ENCODE measurements at regions not wholly inside any gene's neighbourhood (a gene's known extent, or its start where the extent isn't known, plus 50 kb on each side); places are given as distances from the start of the nearest gene placed in this dataset.

- no peak for DNase-seq (ENCODE audit: low read depth, low spot score)
Observed at GRCh38 chr6:143621876-143622605, 55.7 kb upstream of the PHACTR2 start.

- no peak for DNase-seq (ENCODE audit: low read depth, low spot score)
Observed at GRCh38 chr6:143621159-143621873, 56.4 kb upstream of the PHACTR2 start.

- DNase-seq (ENCODE audit: low read depth, low spot score) = no peak
Observed at GRCh38 chr6:143620447-143620846, 57.3 kb upstream of the PHACTR2 start.

GRCh38 chr6:143619824-143620401 lies 57.9 kb upstream of the PHACTR2 start:
- no peak for DNase-seq (ENCODE audit: low read depth, low spot score)

DNA sequence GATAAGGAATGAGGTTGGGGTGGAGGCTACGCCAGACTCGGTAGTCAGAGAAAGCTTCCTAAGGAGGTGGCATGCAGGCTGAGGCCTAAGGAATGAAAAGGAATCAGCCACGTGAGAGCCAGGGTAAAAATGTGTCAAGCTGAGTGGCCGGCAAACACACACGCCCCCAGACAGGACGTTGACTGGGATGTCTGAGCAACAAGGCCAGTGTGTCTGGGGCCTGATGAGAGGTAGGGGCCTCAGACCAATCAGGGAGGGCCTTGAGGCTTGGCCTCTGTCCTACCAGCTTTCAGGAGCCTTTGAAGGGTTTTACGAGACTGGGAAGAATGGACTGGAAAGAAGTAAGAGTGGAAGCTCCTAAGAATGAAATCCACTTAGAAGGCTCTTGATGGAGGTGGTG lies 61.0 kb upstream of the PHACTR2 start:
- no peak for DNase-seq (ENCODE audit: low read depth, low spot score)

DNA sequence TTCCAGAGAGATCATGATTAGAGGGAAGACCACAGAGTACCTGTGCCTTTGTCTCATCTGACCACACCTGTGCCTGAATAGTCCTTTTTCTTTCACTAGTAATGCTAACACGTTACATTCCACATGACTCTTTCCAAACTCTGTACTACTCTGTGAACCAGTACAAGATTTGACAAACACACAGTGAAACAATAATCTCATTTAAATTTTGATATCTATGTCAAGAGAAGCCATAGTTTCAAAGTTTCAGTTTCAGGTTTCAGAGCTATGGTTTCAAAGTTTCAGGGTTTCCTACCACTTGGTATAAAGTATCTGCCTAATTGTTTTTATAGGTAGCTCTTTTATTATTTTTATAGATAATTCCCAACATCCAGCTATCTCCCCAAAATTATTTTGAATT lies 62.0 kb upstream of the PHACTR2 start:
- no peak for DNase-seq (ENCODE audit: low read depth, low spot score)

GRCh38 chr6:143614235-143614634 lies 63.5 kb upstream of the PHACTR2 start:
- no peak for DNase-seq (ENCODE audit: low read depth, low spot score)

- no peak for DNase-seq (ENCODE audit: low read depth, low spot score)
Observed at GRCh38 chr6:143613749-143614148, 64.0 kb upstream of the PHACTR2 start.

DNA sequence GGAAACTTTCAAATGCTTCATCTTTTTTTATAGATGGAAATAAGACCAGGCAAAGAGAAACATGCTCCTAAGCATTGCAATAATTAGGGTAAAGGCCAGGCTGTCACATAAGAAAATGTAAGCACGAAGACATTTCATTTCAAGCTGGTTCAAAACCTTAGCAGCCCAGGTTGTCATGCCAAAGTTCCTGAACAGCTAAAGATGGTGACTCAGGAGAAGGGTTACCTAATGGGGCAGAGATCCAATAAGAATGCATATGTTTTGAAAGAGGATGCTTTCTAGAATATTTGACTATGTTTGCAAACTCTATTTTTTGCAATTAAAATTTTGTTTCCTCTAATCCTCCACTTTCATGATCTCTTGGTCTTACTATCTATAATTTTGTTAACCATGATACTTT lies 65.6 kb upstream of the PHACTR2 start:
- DNase-seq (ENCODE audit: low read depth, low spot score) = no peak

DNA sequence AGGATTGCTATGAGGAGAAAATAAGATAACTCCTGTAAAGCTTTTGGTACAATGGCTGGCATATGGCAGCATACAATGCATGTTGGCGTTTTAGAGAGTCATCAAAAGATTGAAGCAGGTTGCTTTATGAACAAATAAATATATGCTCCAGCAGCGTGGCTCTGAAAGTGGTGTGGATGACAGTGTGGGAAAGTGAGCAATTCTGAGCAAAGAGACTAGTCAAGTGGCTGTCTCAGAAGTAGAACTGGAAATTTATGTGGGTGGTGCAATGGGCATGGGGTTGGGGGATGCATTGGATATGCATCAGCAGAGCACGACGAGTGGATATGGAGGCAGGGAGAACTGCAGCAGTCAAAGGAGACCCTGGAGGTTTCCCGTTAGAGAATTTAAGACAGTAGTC lies 66.2 kb upstream of the PHACTR2 start:
- no peak for DNase-seq (ENCODE audit: low read depth, low spot score)

GRCh38 chr6:143609972-143610371 lies 67.8 kb upstream of the PHACTR2 start:
- DNase-seq (ENCODE audit: low read depth, low spot score) = no peak

- no peak for DNase-seq (ENCODE audit: low read depth, low spot score)
Observed at GRCh38 chr6:143609501-143609900, 68.3 kb upstream of the PHACTR2 start.

DNA sequence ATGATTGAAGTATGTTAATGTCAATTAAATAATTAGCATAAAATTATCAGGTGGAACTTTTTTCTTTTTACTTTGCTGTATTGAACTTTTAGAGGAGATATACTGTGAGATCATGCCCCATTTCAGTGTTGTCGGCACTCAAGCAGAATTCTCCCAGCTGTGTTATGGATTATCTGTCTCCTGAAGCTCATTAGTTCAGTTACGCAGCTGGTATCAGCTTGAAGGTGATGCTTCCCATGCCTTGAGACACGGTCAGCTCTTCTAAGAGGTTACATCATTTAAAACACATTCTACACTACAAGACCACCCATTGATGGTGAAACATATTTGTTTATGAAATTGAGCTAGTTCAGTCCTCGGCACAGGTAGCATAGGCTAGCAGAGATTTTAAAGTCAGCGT lies 68.9 kb upstream of the PHACTR2 start:
- no peak for DNase-seq (ENCODE audit: low read depth, low spot score)

- no peak for DNase-seq (ENCODE audit: low read depth, low spot score)
Observed at GRCh38 chr6:143607974-143608373, 69.8 kb upstream of the PHACTR2 start.

GRCh38 chr6:143607168-143607567 lies 70.6 kb upstream of the PHACTR2 start:
- no peak for DNase-seq (ENCODE audit: low read depth, low spot score)

DNA sequence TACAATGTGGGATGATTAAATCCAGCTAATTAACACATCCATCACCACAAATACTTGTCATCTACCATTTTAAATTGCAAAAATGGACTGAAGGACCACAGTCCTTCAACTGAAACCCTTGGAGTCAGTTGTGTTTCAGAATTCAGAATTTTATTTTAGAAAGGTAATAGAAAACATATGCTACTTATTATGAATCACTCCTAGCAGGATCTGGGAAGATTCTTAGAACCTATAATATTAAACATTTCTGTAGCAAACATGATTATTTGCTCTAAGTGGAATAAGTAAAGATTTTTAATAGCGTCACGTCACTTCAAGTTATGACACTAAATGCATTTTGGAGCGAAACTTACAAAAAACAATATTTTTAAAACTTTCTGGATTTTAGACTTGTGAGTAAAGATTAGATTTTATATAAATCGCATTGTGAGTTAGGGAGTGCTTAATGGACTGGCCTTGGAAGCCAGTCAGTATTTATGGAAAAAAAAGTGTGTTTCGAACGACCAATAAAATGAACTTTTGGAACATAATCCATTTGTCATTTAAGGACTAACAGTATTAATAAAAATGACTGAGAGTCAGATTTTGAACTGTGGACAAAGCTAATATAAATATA lies 71.8 kb upstream of the PHACTR2 start:
- no peak for DNase-seq (ENCODE audit: low read depth, low spot score)

GRCh38 chr6:143603455-143603854 lies 74.3 kb upstream of the PHACTR2 start:
- no peak for DNase-seq (ENCODE audit: low read depth, low spot score)

DNA sequence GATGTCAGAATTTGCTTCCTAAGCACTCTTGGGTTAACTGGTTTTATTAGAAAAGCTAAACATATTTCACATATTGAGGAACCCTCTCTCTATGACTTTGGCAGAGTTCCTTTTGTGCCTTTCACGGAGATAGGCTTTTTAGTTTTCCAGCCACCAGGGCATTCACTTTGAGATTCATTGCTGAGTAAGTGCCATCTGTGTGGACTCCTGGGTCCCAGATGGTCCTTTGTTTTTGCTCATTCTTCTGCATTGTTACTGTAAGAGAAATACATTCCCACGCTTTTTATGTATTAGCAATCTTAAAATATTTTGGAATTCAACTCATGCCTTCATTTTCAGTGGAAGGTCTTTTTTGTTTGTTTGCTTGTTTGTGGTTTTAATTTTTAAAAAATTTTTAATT lies 76.3 kb upstream of the PHACTR2 start:
- no peak for DNase-seq (ENCODE audit: low read depth, low spot score)

DNA sequence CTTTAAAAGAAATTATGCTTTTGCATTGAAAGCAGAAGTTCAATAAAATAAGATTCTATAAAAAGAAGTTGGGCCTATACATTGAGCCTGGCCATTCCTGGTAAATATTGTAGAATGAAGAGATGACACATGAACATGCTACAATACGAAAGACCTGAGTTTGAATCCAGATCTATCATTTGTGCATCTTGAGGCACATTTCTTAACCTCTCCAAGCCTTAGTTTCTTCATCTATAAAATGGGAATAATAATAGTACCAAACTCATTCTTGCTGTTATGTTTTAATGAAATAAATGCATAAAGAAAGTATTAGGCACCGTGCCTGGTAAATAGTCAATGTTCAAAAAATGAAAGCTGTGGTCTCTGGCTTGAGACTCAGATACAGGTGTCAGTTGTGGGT lies 76.9 kb upstream of the PHACTR2 start:
- DNase-seq (ENCODE audit: low read depth, low spot score) = no peak

- no peak for DNase-seq (ENCODE audit: low read depth, low spot score)
Observed at GRCh38 chr6:143598466-143599080, 79.2 kb upstream of the PHACTR2 start.

DNA sequence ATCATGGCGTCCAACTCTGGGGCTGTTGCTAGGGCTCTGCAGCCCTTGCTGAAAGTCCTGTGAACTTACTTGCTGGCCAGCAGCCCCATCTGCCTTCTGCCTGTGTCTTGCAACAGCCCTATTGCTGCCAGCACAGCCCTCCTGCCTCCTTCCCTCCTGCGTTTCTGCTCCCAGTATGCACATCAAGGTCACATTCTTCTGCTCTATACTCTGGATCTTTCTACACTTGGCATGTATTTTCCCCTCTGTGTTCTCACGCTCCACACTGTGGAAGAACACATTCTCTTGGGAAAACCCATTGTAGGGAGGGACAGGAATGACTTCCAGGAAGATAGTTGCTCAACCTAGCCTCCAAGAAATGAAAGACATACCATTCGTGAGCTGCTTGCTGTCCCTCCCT lies 80.9 kb upstream of the PHACTR2 start:
- no peak for DNase-seq (ENCODE audit: low read depth, low spot score)

Measured in pulmonary artery endothelial cell (primary cell).